ENCODE measurements at regions not wholly inside any gene's neighbourhood (a gene's known extent, or its start where the extent isn't known, plus 50 kb on each side); places are given as distances from the start of the nearest gene placed in this dataset.

- H3K4me1 ChIP-seq (ENCODE audit: low read length), result peaks cover 13% of the 10 kb centered on the region
- H3K4me2 ChIP-seq (ENCODE audit: low read length), result no peak overlapping the region
- no peaks in the 10 kb centered on the region for H3K9me3 ChIP-seq (ENCODE audit: insufficient read depth, low read length)
- TF ChIP-seq EZH2phosphoT487 (IDR thresholded peaks at IDR 0.05; ENCODE audit: low read depth) (no peak), CTCF (IDR thresholded peaks at IDR 0.05; ENCODE audit: low read depth, low read length) (no peak)
- no peaks in the 10 kb centered on the region for H3K79me2 ChIP-seq (ENCODE audit: low read length)
- H2AFZ ChIP-seq (ENCODE audit: low read depth, low read length), result no peak overlapping the region
- no peaks in the 10 kb centered on the region for H4K20me1 ChIP-seq (ENCODE audit: insufficient read depth, low read length)
- H3K27me3 ChIP-seq (ENCODE audit: low read depth, low read length), result no peaks in the 10 kb centered on the region
- H3K4me3 ChIP-seq (ENCODE audit: low read length), result no peak overlapping the region
- no peaks in the 10 kb centered on the region for H3K36me3 ChIP-seq (replicated peaks; ENCODE audit: low read depth, low read length)
- H3K27ac ChIP-seq (ENCODE audit: low read length), result no peak overlapping the region
- no peak overlapping the region for H3K9ac ChIP-seq (ENCODE audit: low read length)
These were observed 70.0 kb upstream of the RALY start for GRCh38 chr20:33923740-33924139.

DNA sequence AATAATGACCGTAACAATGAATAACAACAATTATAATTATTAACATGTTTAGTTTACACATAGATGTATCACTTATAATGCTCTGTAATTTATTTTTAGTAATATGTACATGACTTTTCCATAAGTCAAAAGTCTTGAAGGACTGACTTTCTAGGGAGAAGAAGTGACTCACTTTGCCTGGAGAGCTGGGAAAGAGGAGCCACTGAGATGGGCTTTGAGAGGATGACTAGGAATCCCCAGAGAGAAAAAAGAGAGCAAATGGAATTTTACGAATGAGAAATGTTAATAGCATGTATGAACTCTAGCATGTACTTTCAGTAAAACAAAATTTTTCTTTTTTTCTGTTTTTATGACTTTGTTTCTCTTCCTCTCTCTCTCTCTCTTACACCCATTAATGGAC is 67.8 kb upstream of the RALY start:
- no peak overlapping the region for H3K9ac ChIP-seq (ENCODE audit: low read length)
- no peaks in the 10 kb centered on the region for H4K20me1 ChIP-seq (ENCODE audit: insufficient read depth, low read length)
- no peak for TF ChIP-seq CTCF (IDR thresholded peaks at IDR 0.05; ENCODE audit: low read depth, low read length)
- TF ChIP-seq EZH2phosphoT487 (IDR thresholded peaks at IDR 0.05; ENCODE audit: low read depth), result no peak
- no peak overlapping the region for H2AFZ ChIP-seq (ENCODE audit: low read depth, low read length)
- H3K27ac ChIP-seq (ENCODE audit: low read length), result no peak overlapping the region
- no peaks in the 10 kb centered on the region for H3K9me3 ChIP-seq (ENCODE audit: insufficient read depth, low read length)
- H3K4me3 ChIP-seq (ENCODE audit: low read length), result no peak overlapping the region
- no peak overlapping the region for H3K4me2 ChIP-seq (ENCODE audit: low read length)
- no peaks in the 10 kb centered on the region for H3K4me1 ChIP-seq (ENCODE audit: low read length)
- no peaks in the 10 kb centered on the region for H3K79me2 ChIP-seq (ENCODE audit: low read length)
- H3K36me3 ChIP-seq (replicated peaks; ENCODE audit: low read depth, low read length), result no peaks in the 10 kb centered on the region
- no peaks in the 10 kb centered on the region for H3K27me3 ChIP-seq (ENCODE audit: low read depth, low read length)

- Histone ChIP-seq H2AFZ (ENCODE audit: low read depth, low read length) (no peak overlapping the region), H3K79me2 (ENCODE audit: low read length) (no peaks in the 10 kb centered on the region), H3K4me3 (ENCODE audit: low read length) (no peak overlapping the region), H3K9me3 (ENCODE audit: insufficient read depth, low read length) (no peaks in the 10 kb centered on the region), H3K36me3 (replicated peaks; ENCODE audit: low read depth, low read length) (no peaks in the 10 kb centered on the region), H3K27ac (ENCODE audit: low read length) (no peak overlapping the region), H3K4me1 (ENCODE audit: low read length) (no peaks in the 10 kb centered on the region), H3K9ac (ENCODE audit: low read length) (no peak overlapping the region), H3K27me3 (ENCODE audit: low read depth, low read length) (no peaks in the 10 kb centered on the region), H4K20me1 (ENCODE audit: insufficient read depth, low read length) (no peaks in the 10 kb centered on the region), H3K4me2 (ENCODE audit: low read length) (no peak overlapping the region)
- TF ChIP-seq CTCF (IDR thresholded peaks at IDR 0.05; ENCODE audit: low read depth, low read length), result no peak
These were observed 67.3 kb upstream of the RALY start for GRCh38 chr20:33926425-33926824.

- Histone ChIP-seq H4K20me1 (ENCODE audit: insufficient read depth, low read length) (no peaks in the 10 kb centered on the region), H3K4me2 (ENCODE audit: low read length) (no peak overlapping the region), H3K9me3 (ENCODE audit: insufficient read depth, low read length) (no peaks in the 10 kb centered on the region), H3K36me3 (replicated peaks; ENCODE audit: low read depth, low read length) (no peaks in the 10 kb centered on the region), H3K27ac (ENCODE audit: low read length) (no peak overlapping the region), H3K4me1 (ENCODE audit: low read length) (no peaks in the 10 kb centered on the region), H3K79me2 (ENCODE audit: low read length) (no peaks in the 10 kb centered on the region), H3K9ac (ENCODE audit: low read length) (no peak overlapping the region), H3K4me3 (ENCODE audit: low read length) (no peak overlapping the region), H3K27me3 (ENCODE audit: low read depth, low read length) (no peaks in the 10 kb centered on the region), H2AFZ (ENCODE audit: low read depth, low read length) (no peak overlapping the region)
- TF ChIP-seq EZH2phosphoT487 (IDR thresholded peaks at IDR 0.05; ENCODE audit: low read depth), result no peak
- no peak for TF ChIP-seq CTCF (IDR thresholded peaks at IDR 0.05; ENCODE audit: low read depth, low read length)
These were observed 66.0 kb upstream of the RALY start for GRCh38 chr20:33927724-33928123.
